ENCODE measurements at regions not wholly inside any gene's neighbourhood (a gene's known extent, or its start where the extent isn't known, plus 50 kb on each side); places are given as distances from the start of the nearest gene placed in this dataset.

GRCh38 chr7:69049326-69049725 is 548.9 kb upstream of the AUTS2 start:
- Histone ChIP-seq H3K4ac (ENCODE audit: low read depth, low read length) (no peak overlapping the region), H3K14ac (replicated peaks; ENCODE audit: low read depth, low read length) (no peak overlapping the region), H2AK9ac (replicated peaks; ENCODE audit: low read depth, low read length, poor library complexity) (no peak overlapping the region), H3K18ac (ENCODE audit: low read depth, low read length) (no peak overlapping the region), H3K9me3 (ENCODE audit: control insufficient read depth, insufficient read depth, low read length) (peaks cover 13% of the 10 kb centered on the region; the same call in 1 of the 2 replicates), H2AFZ (replicated peaks; ENCODE audit: low read length, poor library complexity) (no peak overlapping the region), H3K27me3 (ENCODE audit: control insufficient read depth, insufficient read depth, low read length) (no peaks in the 10 kb centered on the region), H3K36me3 (ENCODE audit: control insufficient read depth, insufficient read depth, low read length) (no peaks in the 10 kb centered on the region), H4K20me1 (ENCODE audit: insufficient read depth, low read length) (no peaks in the 10 kb centered on the region), H3K56ac (ENCODE audit: extremely low read depth, insufficient read depth, low read length) (no peak overlapping the region), H4K91ac (ENCODE audit: insufficient read depth, low read depth, low read length) (no peak overlapping the region), H4K5ac (ENCODE audit: low read depth, low read length) (no peak overlapping the region), H3K23ac (ENCODE audit: low read depth, low read length) (no peak overlapping the region), H2BK120ac (ENCODE audit: low read depth, low read length) (no peak overlapping the region), H3K9me1 (ENCODE audit: insufficient read depth, low read length) (no peaks in the 10 kb centered on the region), H2BK20ac (ENCODE audit: low read depth, low read length) (no peak overlapping the region), H2AK5ac (ENCODE audit: low read depth, low read length) (no peak overlapping the region), H3K4me1 (ENCODE audit: control insufficient read depth, insufficient read depth, low read length) (no peaks in the 10 kb centered on the region), H2BK15ac (ENCODE audit: low read depth, low read length) (no peak overlapping the region), H3K27ac (ENCODE audit: insufficient read depth, low read length) (no peak overlapping the region), H3K4me3 (ENCODE audit: insufficient read depth, low read depth, low read length) (no peak overlapping the region), H3K79me1 (ENCODE audit: low read depth in 1 of 2, low read length in 2 of 2) (no peaks in the 10 kb centered on the region), H4K8ac (ENCODE audit: low read depth in 2 of 2, low read length in 2 of 2) (no peak overlapping the region), H2BK5ac (ENCODE audit: low read depth, low read length, poor library complexity, severe bottlenecking) (no peak overlapping the region), H3K9ac (ENCODE audit: low read depth, low read length) (no peak overlapping the region), H3K4me2 (ENCODE audit: low read depth, low read length) (no peak overlapping the region)
- ChIA-PET POLR2A (ENCODE audit: unreplicated experiment) (no interaction called here), CTCF (interaction anchor here (0.6 kb wide), 1 partner anchor 20 kb away, joined by 3 read pairs; no protein-coding TSS in a partner anchor)
- WGBS, 2 experiments (ENCODE audit: extremely low coverage in 2 of 2, insufficient read length in 1 of 2), result 33% methylated on average over 2 of the region's 5 CpGs; no CpG with 5 or more reads in 1 of the 2 experiments
- ATAC-seq (ENCODE audit: low read depth), result no peak
- dilution Hi-C loops (cut with HindIII; ENCODE audit: low sequenced_read_pairs, unreplicated experiment), result no loop called here
- no TSS peak for BruUV-seq (replicated peaks)
- TF ChIP-seq CHD1 (IDR thresholded peaks at IDR 0.05; ENCODE audit: low read depth, low read length) (no peak), ELK1 (IDR thresholded peaks at IDR 0.05; ENCODE audit: borderline replicate concordance, low read depth, low read length) (no peak), NFE2L2 (IDR thresholded peaks at IDR 0.05; ENCODE audit: low read depth, low read length) (no peak), RCOR1 (IDR thresholded peaks at IDR 0.05; ENCODE audit: insufficient replicate concordance, low read length) (no peak), RFX5 (IDR thresholded peaks at IDR 0.05; ENCODE audit: low read depth, low read length) (no peak), MAFK (IDR thresholded peaks at IDR 0.05; ENCODE audit: low read depth, low read length) (no peak), POLR2A (IDR thresholded peaks at IDR 0.05; ENCODE audit: low read depth, low read length) (no peak), CEBPB (IDR thresholded peaks at IDR 0.05; ENCODE audit: low read depth, low read length) (no peak), CTCF (conservative IDR thresholded peaks at IDR 0.05; ENCODE audit: low read depth, low read length) (no peak), SMC3 (IDR thresholded peaks at IDR 0.05; ENCODE audit: low read depth, low read length) (no peak), MXI1 (IDR thresholded peaks at IDR 0.05; ENCODE audit: borderline replicate concordance, low read depth, low read length) (no peak), RAD21 (IDR thresholded peaks at IDR 0.05; ENCODE audit: low read length) (no peak), USF2 (IDR thresholded peaks at IDR 0.05; ENCODE audit: low read depth, low read length) (no peak), FOS (IDR thresholded peaks at IDR 0.05; ENCODE audit: low read depth, low read length) (no peak), MAZ (IDR thresholded peaks at IDR 0.05; ENCODE audit: borderline replicate concordance, low read depth, low read length) (no peak), BHLHE40 (IDR thresholded peaks at IDR 0.05; ENCODE audit: low read depth, low read length) (no peak)
- intact Hi-C loops (cut with micrococcal nuclease), result no loop called here
- no peak for DNase-seq
- in situ Hi-C loops (cut with MboI; ENCODE audit: low sequenced_read_pairs), result no loop called here

Measured in IMR-90 (cell line).